Mesenchymal stem cell (in vitro differentiated cells and primary cell): ENCODE measurements at regions not wholly inside any gene's neighbourhood (a gene's known extent, or its start where the extent isn't known, plus 50 kb on each side); places are given as distances from the start of the nearest gene placed in this dataset.

Source experiments
- DNase-seq: peaks from one replicate; pipeline ENCODE4 v3.0.0-alpha.2; 2013
- H2AFZ ChIP-seq: one replicate; pipeline ENCODE4 v1.6.1; 2013; ENCODE audit warnings: low read depth, mild to moderate bottlenecking, control low read depth, inconsistent platforms, low read length, moderate library complexity
- H2AK5ac ChIP-seq: 2 replicates; pipeline ENCODE4 v1.6.1; 2013; ENCODE audit warnings: low read length, moderate library complexity, mild to moderate bottlenecking, inconsistent platforms; ENCODE audit not compliant: severe bottlenecking
- H2BK120ac ChIP-seq: one replicate; pipeline ENCODE4 v1.6.1; 2013; ENCODE audit warnings: low read depth, mild to moderate bottlenecking, inconsistent platforms, low read length, moderate library complexity
- H2BK12ac ChIP-seq, 2 experiments: one replicate each; pipeline ENCODE4 v1.6.1; 2013; ENCODE audit warnings: inconsistent platforms in 2 of 2, low read length in 2 of 2, mild to moderate bottlenecking in 2 of 2, moderate library complexity in 2 of 2, control low read depth in 1 of 2
- H2BK15ac ChIP-seq: one replicate; pipeline ENCODE4 v1.6.1; 2013; ENCODE audit warnings: mild to moderate bottlenecking, low read depth, inconsistent platforms; ENCODE audit not compliant: poor library complexity, severe bottlenecking
- H2BK5ac ChIP-seq: 2 replicates; pipeline ENCODE4 v1.6.1; 2013; ENCODE audit warnings: low read depth, mild to moderate bottlenecking, low read length, control low read depth, inconsistent platforms; ENCODE audit not compliant: poor library complexity, severe bottlenecking
- H3K14ac ChIP-seq, 2 experiments: one replicate each; pipeline ENCODE4 v1.6.1; 2013; ENCODE audit warnings: inconsistent platforms in 2 of 2, low read length in 2 of 2, control low read depth in 1 of 2, mild to moderate bottlenecking in 1 of 2, moderate library complexity in 1 of 2
- H3K18ac ChIP-seq, 2 experiments: one replicate each; pipeline ENCODE4 v1.6.1; 2013; ENCODE audit warnings: inconsistent platforms in 2 of 2, low read length in 2 of 2, control low read depth in 1 of 2, low read depth in 1 of 2, mild to moderate bottlenecking in 1 of 2
- H3K23ac ChIP-seq, 2 experiments: one replicate each; pipeline ENCODE4 v1.6.1; 2013; ENCODE audit warnings: inconsistent platforms in 2 of 2, low read length in 2 of 2, mild to moderate bottlenecking in 2 of 2, moderate library complexity in 2 of 2, control low read depth in 1 of 2
- H3K27ac ChIP-seq: 2 replicates; pipeline ENCODE4 v1.5.1; 2013; ENCODE audit warnings: mild to moderate bottlenecking, moderate library complexity, low read length, control low read depth, inconsistent platforms; ENCODE audit not compliant: poor library complexity, severe bottlenecking
- H3K27me3 ChIP-seq, 2 experiments: 2 replicates each; pipeline versions ENCODE4 v1.6.1 to v1.7.0; 2013; ENCODE audit warnings: low read length in 2 of 2, mild to moderate bottlenecking in 2 of 2, moderate library complexity in 2 of 2, control low read depth in 1 of 2, inconsistent platforms in 1 of 2; ENCODE audit not compliant: control insufficient read depth in 1 of 2, insufficient read depth in 1 of 2
- H3K36me3 ChIP-seq, 2 experiments: 2 replicates each; pipeline versions ENCODE4 v1.6.1 to v1.7.0; 2013; ENCODE audit warnings: low read length in 2 of 2, control low read depth in 1 of 2, inconsistent platforms in 1 of 2, low read depth in 1 of 2, mild to moderate bottlenecking in 1 of 2; ENCODE audit not compliant: insufficient read depth in 2 of 2, control insufficient read depth in 1 of 2
- H3K4ac ChIP-seq, 2 experiments: one replicate each; pipeline ENCODE4 v1.6.1; 2013; ENCODE audit warnings: inconsistent platforms in 2 of 2, low read length in 2 of 2, mild to moderate bottlenecking in 2 of 2, moderate library complexity in 2 of 2, control low read depth in 1 of 2, low read depth in 1 of 2
- H3K4me1 ChIP-seq: 2 replicates; pipeline ENCODE4 v1.6.1; 2013; ENCODE audit warnings: low read depth, low read length, control low read depth; ENCODE audit not compliant: control insufficient read depth, insufficient read depth
- H3K4me2 ChIP-seq: 2 replicates; pipeline ENCODE4 v1.6.1; 2013; ENCODE audit warnings: low read length, mild to moderate bottlenecking, inconsistent platforms; ENCODE audit not compliant: poor library complexity, severe bottlenecking
- H3K4me3 ChIP-seq, 2 experiments: 2 replicates each; pipeline versions ENCODE4 v1.5.1 to v1.7.0; 2013; ENCODE audit warnings: low read length in 2 of 2, mild to moderate bottlenecking in 2 of 2, control low read depth in 1 of 2, low read depth in 1 of 2; ENCODE audit not compliant: insufficient read depth in 1 of 2
- H3K79me1 ChIP-seq: replicated peaks from 2 replicates; pipeline ENCODE4 v1.6.1; 2013; ENCODE audit warnings: mild to moderate bottlenecking, control low read depth, low read length, inconsistent platforms; ENCODE audit not compliant: poor library complexity, severe bottlenecking
- H3K9ac ChIP-seq: 2 replicates; pipeline ENCODE4 v1.7.0; 2013; ENCODE audit warnings: mild to moderate bottlenecking, low read length, moderate library complexity
- H3K9me3 ChIP-seq: 2 replicates; pipeline ENCODE4 v1.7.0; 2013; ENCODE audit warnings: mild to moderate bottlenecking, low read length; ENCODE audit not compliant: control insufficient read depth
- H4K8ac ChIP-seq: one replicate; pipeline ENCODE4 v1.6.1; 2013; ENCODE audit warnings: inconsistent platforms, mild to moderate bottlenecking, low read length, moderate library complexity
- H4K91ac ChIP-seq: one replicate; pipeline ENCODE4 v1.6.1; 2013; ENCODE audit warnings: mild to moderate bottlenecking, low read length, inconsistent platforms
- WGBS: methylation state at CpG from one replicate; pipeline ENCODE4 v1.1.7; 2013; ENCODE audit warnings: mixed read lengths; 5-methylcytosine and 5-hydroxymethylcytosine counted together

- H3K18ac ChIP-seq = peak overlapping the region in 1 of 2 experiments; percentile 5
- no peaks in the 10 kb centered on the region for H3K27me3 ChIP-seq
- H2BK15ac ChIP-seq = no peak overlapping the region
- H3K14ac ChIP-seq = no peak overlapping the region
- no peak overlapping the region for H3K9ac ChIP-seq
- H3K23ac ChIP-seq = no peak overlapping the region
- H2BK120ac ChIP-seq = no peak overlapping the region
- H2BK12ac ChIP-seq = no peak overlapping the region
- no peak overlapping the region for H2BK5ac ChIP-seq
- no peak overlapping the region for H3K4me3 ChIP-seq
- H3K4ac ChIP-seq = no peak overlapping the region
- 88% methylated on average over 2 of the region's 2 CpGs for WGBS
- H3K4me2 ChIP-seq = no peak overlapping the region
- no peaks in the 10 kb centered on the region for H3K36me3 ChIP-seq
- H2AK5ac ChIP-seq = no peak overlapping the region
- no peak overlapping the region for H4K8ac ChIP-seq
- DNase-seq = no peak
- no peaks in the 10 kb centered on the region for H3K79me1 ChIP-seq
- no peak overlapping the region for H4K91ac ChIP-seq
- no peak overlapping the region for H3K27ac ChIP-seq
- H2AFZ ChIP-seq = no peak overlapping the region
- no peaks in the 10 kb centered on the region for H3K9me3 ChIP-seq
- no peaks in the 10 kb centered on the region for H3K4me1 ChIP-seq
Observed at GRCh38 chr5:111993242-111993641, 236.2 kb upstream of the NREP start.

- Histone ChIP-seq H3K14ac (no peak overlapping the region), H3K79me1 (no peaks in the 10 kb centered on the region), H3K4ac (no peak overlapping the region), H3K36me3 (no peaks in the 10 kb centered on the region), H3K9me3 (no peaks in the 10 kb centered on the region), H3K23ac (no peak overlapping the region), H3K18ac (peak overlapping the region in 1 of 2 experiments; percentile 53), H2BK12ac (peak overlapping the region in 1 of 2 experiments; percentile 92), H3K4me1 (peaks cover 1% of the 10 kb centered on the region), H2BK120ac (no peak overlapping the region), H2BK15ac (no peak overlapping the region), H3K27ac (no peak overlapping the region), H2BK5ac (no peak overlapping the region), H4K91ac (no peak overlapping the region), H3K9ac (peak overlapping the region; percentile 45), H2AFZ (no peak overlapping the region), H3K4me2 (no peak overlapping the region), H3K4me3 (no peak overlapping the region), H4K8ac (no peak overlapping the region), H2AK5ac (no peak overlapping the region), H3K27me3 (no peaks in the 10 kb centered on the region)
- whole genome bisulfite sequencing = 81% methylated on average over 2 of the region's 2 CpGs
- DNase-seq = peak; percentile 88
Observed at GRCh38 chr5:111984044-111984443, 227.1 kb upstream of the NREP start.

DNA sequence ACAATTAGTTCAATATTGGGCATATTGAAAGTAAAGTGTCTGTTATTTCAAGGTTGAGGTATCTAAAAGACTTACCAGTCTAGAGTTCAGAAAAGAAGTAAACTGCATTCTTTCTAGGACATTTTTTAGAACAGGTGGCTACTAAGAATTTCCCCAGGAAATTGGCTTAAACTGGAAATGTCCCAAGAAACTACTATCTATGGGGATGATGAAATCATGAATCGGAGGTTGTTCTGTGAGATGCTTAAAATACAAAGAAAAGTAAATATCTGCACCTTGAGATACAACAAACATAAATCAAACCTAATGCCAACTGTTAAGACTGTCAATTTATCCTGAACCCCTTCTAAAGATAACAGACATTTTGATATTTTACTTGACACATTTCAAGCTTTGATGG is 226.5 kb upstream of the NREP start:
- Histone ChIP-seq H2BK15ac (no peak overlapping the region), H2BK120ac (no peak overlapping the region), H3K23ac (no peak overlapping the region), H2BK5ac (no peak overlapping the region), H2BK12ac (no peak overlapping the region), H3K27me3 (no peaks in the 10 kb centered on the region), H3K14ac (no peak overlapping the region), H3K79me1 (no peaks in the 10 kb centered on the region), H3K9me3 (no peaks in the 10 kb centered on the region), H3K4ac (no peak overlapping the region), H3K4me3 (no peak overlapping the region), H2AK5ac (no peak overlapping the region), H4K8ac (no peak overlapping the region), H3K27ac (no peak overlapping the region), H3K18ac (no peak overlapping the region), H2AFZ (no peak overlapping the region), H4K91ac (no peak overlapping the region), H3K36me3 (no peaks in the 10 kb centered on the region), H3K4me2 (no peak overlapping the region), H3K9ac (no peak overlapping the region), H3K4me1 (peaks cover 1% of the 10 kb centered on the region)
- no peak for DNase-seq
- no CpG with 5 or more reads among the region's 1 CpG for WGBS

DNA sequence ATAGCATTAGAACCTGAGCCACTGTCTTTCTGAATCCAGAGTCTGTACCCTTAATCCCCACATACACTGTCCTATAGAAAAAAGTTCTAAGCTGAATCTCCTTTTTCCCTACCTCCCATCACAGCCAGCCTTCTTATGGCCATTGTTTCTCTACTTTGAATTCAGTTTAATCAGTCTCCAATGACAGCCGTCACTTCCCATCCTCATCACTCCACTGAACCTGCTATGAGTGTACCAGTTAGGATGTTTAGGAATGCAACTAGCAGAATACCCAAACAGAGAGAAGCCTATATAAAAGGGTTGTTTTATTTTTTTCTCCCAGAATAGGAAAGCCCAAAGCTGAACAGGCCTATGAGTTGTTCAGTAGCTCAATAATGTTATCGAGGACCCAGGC is 220.4 kb upstream of the NREP start:
- no peaks in the 10 kb centered on the region for H3K79me1 ChIP-seq
- no peak overlapping the region for H4K91ac ChIP-seq
- H4K8ac ChIP-seq = no peak overlapping the region
- no peak overlapping the region for H2BK15ac ChIP-seq
- H3K4me1 ChIP-seq = peaks cover 4% of the 10 kb centered on the region
- no peak overlapping the region for H2BK5ac ChIP-seq
- H3K9ac ChIP-seq = no peak overlapping the region
- H3K4ac ChIP-seq = no peak overlapping the region
- no peak for DNase-seq
- WGBS = 100% methylated on average over 1 of the region's 2 CpGs
- no peak overlapping the region for H2BK12ac ChIP-seq
- H3K14ac ChIP-seq = no peak overlapping the region
- no peak overlapping the region for H3K4me2 ChIP-seq
- H3K4me3 ChIP-seq = no peak overlapping the region
- no peaks in the 10 kb centered on the region for H3K27me3 ChIP-seq
- H2BK120ac ChIP-seq = no peak overlapping the region
- no peak overlapping the region for H2AFZ ChIP-seq
- no peak overlapping the region for H3K23ac ChIP-seq
- H3K9me3 ChIP-seq = no peaks in the 10 kb centered on the region
- no peak overlapping the region for H3K18ac ChIP-seq
- H2AK5ac ChIP-seq = no peak overlapping the region
- H3K27ac ChIP-seq = no peak overlapping the region
- no peaks in the 10 kb centered on the region for H3K36me3 ChIP-seq
